ENCODE measurements at regions not wholly inside any gene's neighbourhood (a gene's known extent, or its start where the extent isn't known, plus 50 kb on each side); places are given as distances from the start of the nearest gene placed in this dataset.

DNA sequence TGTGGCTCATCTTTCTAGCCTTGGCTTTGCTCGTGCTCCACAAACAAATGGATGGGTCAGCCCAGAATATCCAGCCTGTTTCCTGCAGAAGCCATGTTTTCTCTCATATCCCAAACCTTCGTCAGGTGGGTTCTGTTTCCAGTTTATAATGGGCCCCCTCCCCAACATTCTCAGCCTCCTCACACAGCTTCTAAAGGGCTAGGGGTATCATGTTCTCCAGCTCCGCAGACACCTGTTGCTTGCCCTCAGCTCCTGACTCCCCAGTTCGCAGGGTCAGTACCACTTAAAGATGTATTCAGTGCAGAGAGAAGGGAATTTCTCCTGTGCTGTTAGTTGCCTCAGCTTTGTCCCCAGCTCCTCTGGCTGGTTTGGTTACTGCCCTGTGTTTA, 447.3 kb upstream of the JARID2 start:
- WGBS (ENCODE audit: low lambda C conversion rate), result 37% methylated on average over 4 of the region's 4 CpGs
- Histone ChIP-seq H3K9ac (ENCODE audit: insufficient read depth, low read depth, low read length) (no peak overlapping the region), H3K79me2 (ENCODE audit: insufficient read depth, low read length) (no peaks in the 10 kb centered on the region), H3K4me3 (replicated peaks in 1 of 3; ENCODE audit: insufficient read depth in 1 of 3, low read depth in 2 of 3, low read length in 3 of 3) (no peak overlapping the region), H4K20me1 (ENCODE audit: insufficient read depth, low read length) (no peaks in the 10 kb centered on the region), H2AFZ (ENCODE audit: low read length) (no peak overlapping the region), H3K9me3 (ENCODE audit: low read length) (no peaks in the 10 kb centered on the region), H3K4me2 (ENCODE audit: low read depth, low read length) (no peak overlapping the region), H3K4me1 (ENCODE audit: insufficient read depth, low read length) (no peaks in the 10 kb centered on the region), H3K27ac (ENCODE audit: extremely low read length, insufficient read depth, low read length) (no peak overlapping the region), H3K27me3 (ENCODE audit: control insufficient read depth in 1 of 2, insufficient read depth in 2 of 2, low read length in 2 of 2) (peaks cover 0 to 4% of the 10 kb centered on the region in 2 experiments; a peak in 1 of 5 replicates), H3K36me3 (replicated peaks in 1 of 2; ENCODE audit: control insufficient read depth in 1 of 2, insufficient read depth in 2 of 2, low read length in 2 of 2) (no peaks in the 10 kb centered on the region)
- ATAC-seq (no peak), FAIRE-seq (no peak), DNase-seq (ENCODE audit: low spot score) (no peak)
- no peak for TF ChIP-seq ZNF446 (CRISPR knock-in tag; IDR thresholded peaks at IDR 0.05)
- no peak for TF ChIP-seq ATF7-NPFF (CRISPR knock-in tag; IDR thresholded peaks at IDR 0.05; ENCODE audit: low read depth)
- TF ChIP-seq SUZ12 (IDR thresholded peaks at IDR 0.05; ENCODE audit: low read depth, low read length), result no peak
- no peak for TF ChIP-seq SP4 (CRISPR knock-in tag; IDR thresholded peaks at IDR 0.05)
- in situ Hi-C loops (cut with HindIII; ENCODE audit: extremely low pct_ligation_motif_present, low pct_unique_long_range_greater_than_20kb), result no loop called here
- intact Hi-C loops (cut with micrococcal nuclease; ENCODE audit: unreplicated experiment), result no loop called here
- CTCF ChIA-PET (ENCODE audit: low intra/inter-chr PET ratio, low total read pairs), result no interaction called here
- POLR2A ChIA-PET, result no interaction called here
- BruUV-seq (replicated peaks), result no TSS peak

DNA sequence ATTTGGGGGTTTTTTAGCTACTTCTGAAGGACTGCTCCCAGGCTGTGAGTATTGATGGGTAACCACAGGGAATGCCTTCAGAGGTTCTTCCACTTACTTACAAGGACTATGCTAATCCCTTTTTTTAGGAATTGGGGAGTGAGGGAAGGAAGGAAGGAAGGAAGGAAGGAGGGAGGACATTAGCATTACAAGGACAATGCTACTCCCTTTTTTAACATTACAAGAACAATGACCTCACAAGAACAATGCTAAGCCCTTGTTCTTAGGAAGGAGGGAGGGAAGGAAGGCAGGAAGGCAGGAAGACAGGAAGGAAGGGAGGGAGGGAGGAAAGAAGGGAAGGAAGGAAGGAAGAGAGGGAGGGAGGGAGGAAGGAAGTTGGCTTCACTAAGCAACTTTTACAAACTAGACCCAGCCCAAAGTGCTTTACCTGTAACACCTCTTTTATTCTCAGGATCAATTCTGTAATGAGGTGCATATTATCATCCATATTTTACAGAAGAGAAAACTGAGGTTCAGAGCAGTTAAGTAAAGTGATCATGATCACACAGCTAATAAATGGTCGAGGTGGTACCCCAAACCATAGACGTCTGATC, 446.8 kb upstream of the JARID2 start:
- FAIRE-seq (no peak), ATAC-seq (no peak), DNase-seq (ENCODE audit: low spot score) (no peak)
- H4K20me1 ChIP-seq (ENCODE audit: insufficient read depth, low read length), result no peaks in the 10 kb centered on the region
- intact Hi-C loops (cut with micrococcal nuclease; ENCODE audit: unreplicated experiment), result no loop called here
- in situ Hi-C loops (cut with HindIII; ENCODE audit: extremely low pct_ligation_motif_present, low pct_unique_long_range_greater_than_20kb), result no loop called here
- H3K9me3 ChIP-seq (ENCODE audit: low read length), result no peaks in the 10 kb centered on the region
- no peak overlapping the region for H3K9ac ChIP-seq (ENCODE audit: insufficient read depth, low read depth, low read length)
- no peak overlapping the region for H3K27ac ChIP-seq (ENCODE audit: extremely low read length, insufficient read depth, low read length)
- H3K27me3 ChIP-seq (ENCODE audit: control insufficient read depth in 1 of 2, insufficient read depth in 2 of 2, low read length in 2 of 2), result peaks cover 0 to 4% of the 10 kb centered on the region in 2 experiments; a peak in 2 of 5 replicates
- BruUV-seq (replicated peaks), result no TSS peak
- H3K4me2 ChIP-seq (ENCODE audit: low read depth, low read length), result no peak overlapping the region
- H3K4me3 ChIP-seq (replicated peaks in 1 of 3; ENCODE audit: insufficient read depth in 1 of 3, low read depth in 2 of 3, low read length in 3 of 3), result no peak overlapping the region
- no peaks in the 10 kb centered on the region for H3K79me2 ChIP-seq (ENCODE audit: insufficient read depth, low read length)
- TF ChIP-seq, protein P1, sequence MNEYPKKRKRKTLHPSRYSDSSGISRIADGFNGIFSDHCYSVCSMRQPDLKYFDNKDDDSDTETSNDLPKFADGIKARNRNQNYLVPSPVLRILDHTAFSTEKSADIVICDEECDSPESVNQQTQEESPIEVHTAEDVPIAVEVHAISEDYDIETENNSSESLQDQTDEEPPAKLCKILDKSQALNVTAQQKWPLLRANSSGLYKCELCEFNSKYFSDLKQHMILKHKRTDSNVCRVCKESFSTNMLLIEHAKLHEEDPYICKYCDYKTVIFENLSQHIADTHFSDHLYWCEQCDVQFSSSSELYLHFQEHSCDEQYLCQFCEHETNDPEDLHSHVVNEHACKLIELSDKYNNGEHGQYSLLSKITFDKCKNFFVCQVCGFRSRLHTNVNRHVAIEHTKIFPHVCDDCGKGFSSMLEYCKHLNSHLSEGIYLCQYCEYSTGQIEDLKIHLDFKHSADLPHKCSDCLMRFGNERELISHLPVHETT (CRISPR knock-in tag; conservative IDR thresholded peaks at IDR 0.05), result no peak
- TF ChIP-seq ZBTB8A (CRISPR knock-in tag; IDR thresholded peaks at IDR 0.05; ENCODE audit: borderline replicate concordance, low read depth), result no peak
- ChIA-PET POLR2A (no interaction called here), CTCF (ENCODE audit: low intra/inter-chr PET ratio, low total read pairs) (no interaction called here)
- no peaks in the 10 kb centered on the region for H3K4me1 ChIP-seq (ENCODE audit: insufficient read depth, low read length)
- H3K36me3 ChIP-seq (replicated peaks in 1 of 2; ENCODE audit: control insufficient read depth in 1 of 2, insufficient read depth in 2 of 2, low read length in 2 of 2), result no peaks in the 10 kb centered on the region
- WGBS (ENCODE audit: low lambda C conversion rate), result 0% methylated on average over 2 of the region's 2 CpGs
- H2AFZ ChIP-seq (ENCODE audit: low read length), result no peak overlapping the region

Measured in HepG2 (cell line).